ENCODE measurements at regions not wholly inside any gene's neighbourhood (a gene's known extent, or its start where the extent isn't known, plus 50 kb on each side); places are given as distances from the start of the nearest gene placed in this dataset.

- DNase-seq (ENCODE audit: extremely low read depth, low read depth) = no peak
Observed at GRCh38 chr2:19785867-19786266, 115.9 kb downstream of the TTC32 start.

GRCh38 chr2:19785447-19785846 lies 116.3 kb downstream of the TTC32 start:
- DNase-seq (ENCODE audit: extremely low read depth, low read depth) = peak; percentile 17

- no peak for DNase-seq (ENCODE audit: extremely low read depth, low read depth)
Observed at GRCh38 chr2:19784456-19784855, 117.3 kb downstream of the TTC32 start.

GRCh38 chr2:19783935-19784334 lies 117.8 kb downstream of the TTC32 start:
- DNase-seq (ENCODE audit: extremely low read depth, low read depth) = no peak

- no peak for DNase-seq (ENCODE audit: extremely low read depth, low read depth)
Observed at GRCh38 chr2:19776941-19777514, 124.8 kb downstream of the TTC32 start.

GRCh38 chr2:19775838-19776237 lies 125.9 kb downstream of the TTC32 start:
- no peak for DNase-seq (ENCODE audit: extremely low read depth, low read depth)

GRCh38 chr2:19775315-19775714 lies 126.5 kb downstream of the TTC32 start:
- no peak for DNase-seq (ENCODE audit: extremely low read depth, low read depth)

- DNase-seq (ENCODE audit: extremely low read depth, low read depth) = no peak
Observed at GRCh38 chr2:19774805-19775176, 127.0 kb downstream of the TTC32 start.

GRCh38 chr2:19772981-19773380 lies 128.8 kb downstream of the TTC32 start:
- DNase-seq (ENCODE audit: extremely low read depth, low read depth) = no peak

GRCh38 chr2:19769513-19769912 lies 132.3 kb downstream of the TTC32 start:
- DNase-seq (ENCODE audit: extremely low read depth, low read depth) = no peak

- no peak for DNase-seq (ENCODE audit: extremely low read depth, low read depth)
Observed at GRCh38 chr2:19767899-19768298, 133.9 kb downstream of the TTC32 start.

GRCh38 chr2:19764998-19765397 lies 136.8 kb downstream of the TTC32 start:
- no peak for DNase-seq (ENCODE audit: extremely low read depth, low read depth)

GRCh38 chr2:19763731-19764130 lies 138.1 kb downstream of the TTC32 start:
- no peak for DNase-seq (ENCODE audit: extremely low read depth, low read depth)

GRCh38 chr2:19762959-19763605 lies 138.7 kb downstream of the TTC32 start:
- DNase-seq (ENCODE audit: extremely low read depth, low read depth) = no peak

GRCh38 chr2:19762142-19762541 lies 139.6 kb downstream of the TTC32 start:
- DNase-seq (ENCODE audit: extremely low read depth, low read depth) = no peak

- no peak for DNase-seq (ENCODE audit: extremely low read depth, low read depth)
Observed at GRCh38 chr2:19759880-19760279, 141.9 kb downstream of the TTC32 start.

GRCh38 chr2:19758658-19759057 lies 143.1 kb downstream of the TTC32 start:
- DNase-seq (ENCODE audit: extremely low read depth, low read depth) = no peak

- DNase-seq (ENCODE audit: extremely low read depth, low read depth) = no peak
Observed at GRCh38 chr2:19757586-19757985, 144.2 kb downstream of the TTC32 start.

- no peak for DNase-seq (ENCODE audit: extremely low read depth, low read depth)
Observed at GRCh38 chr2:19754907-19755306, 146.9 kb downstream of the TTC32 start.

GRCh38 chr2:19753818-19754217 lies 148.0 kb downstream of the TTC32 start:
- DNase-seq (ENCODE audit: extremely low read depth, low read depth) = no peak

- no peak for DNase-seq (ENCODE audit: extremely low read depth, low read depth)
Observed at GRCh38 chr2:19753314-19753713, 148.5 kb downstream of the TTC32 start.

GRCh38 chr2:19752500-19752899 lies 149.3 kb downstream of the TTC32 start:
- no peak for DNase-seq (ENCODE audit: extremely low read depth, low read depth)

- DNase-seq (ENCODE audit: extremely low read depth, low read depth) = no peak
Observed at GRCh38 chr2:19751631-19752030, 150.2 kb downstream of the TTC32 start.

Measured in NCI-H460 (cell line).